OCI-LY7 (cell line): ENCODE measurements at regions not wholly inside any gene's neighbourhood (a gene's known extent, or its start where the extent isn't known, plus 50 kb on each side); places are given as distances from the start of the nearest gene placed in this dataset.

Experiments
- BruUV-seq: library from RNA; stranded (reverse); fragments of 400-500 nt; replicated peaks from 2 replicates; lab custom pipeline; 2021; lab: Mats Ljungman, UMichigan
- CTCF ChIA-PET: fragments of 300-600 bp; sonication (Branson Sonifier 250); formaldehyde crosslinking; loops from one replicate; lab custom pipeline; 2022; ENCODE audit warnings: antibody characterized with exemption; ENCODE audit not compliant: unreplicated experiment; lab: Charles Lee
- POLR2A ChIA-PET: fragments of 300-600 bp; sonication (Branson Sonifier 250); formaldehyde crosslinking; loops from one replicate; lab custom pipeline; 2022; ENCODE audit warnings: antibody characterized with exemption; lab: Charles Lee
- DNase-seq: peaks from one replicate; pipeline ENCODE4 v3.0.0-alpha.2; 2015; ENCODE audit warnings: low spot score
- H2AFZ ChIP-seq: fragments of 200-600 bp; sonication (generic), shearing (Covaris generic); 2 replicates; pipeline ENCODE4 v1.6.1; 2014; ENCODE audit warnings: mild to moderate bottlenecking, antibody characterized with exemption, low read length, moderate library complexity
- H3K27ac ChIP-seq: fragments of 200-600 bp; sonication (generic); 2 replicates; pipeline ENCODE4 v1.5.1; 2014; ENCODE audit warnings: mixed run types, low read depth, mild to moderate bottlenecking, moderate library complexity, low read length, inconsistent platforms; ENCODE audit not compliant: poor library complexity, severe bottlenecking
- H3K36me3 ChIP-seq: fragments of 200-600 bp; sonication (generic); 2 replicates; pipeline ENCODE4 v1.6.1; 2014; ENCODE audit warnings: mild to moderate bottlenecking, antibody characterized with exemption, low read length, moderate library complexity, mixed read lengths; ENCODE audit not compliant: insufficient read depth
- H3K4me1 ChIP-seq: fragments of 200-600 bp; sonication (generic); 2 replicates; pipeline ENCODE4 v1.5.1; 2014; ENCODE audit warnings: mild to moderate bottlenecking, low read length; ENCODE audit not compliant: insufficient read depth, poor library complexity, severe bottlenecking
- H3K4me2 ChIP-seq: fragments of 200-600 bp; sonication (generic); 2 replicates; pipeline ENCODE4 v1.6.1; 2014; ENCODE audit warnings: mild to moderate bottlenecking, low read length
- H3K4me3 ChIP-seq: fragments of 200-600 bp; sonication (generic); 2 replicates; pipeline ENCODE4 v1.5.1; 2014; ENCODE audit warnings: mild to moderate bottlenecking, low read depth, low read length; ENCODE audit not compliant: poor library complexity, severe bottlenecking
- H3K79me2 ChIP-seq: fragments of 200-600 bp; sonication (generic); 2 replicates; pipeline ENCODE4 v1.6.1; 2016; ENCODE audit warnings: low read depth, mild to moderate bottlenecking, low read length, moderate library complexity, mixed read lengths; ENCODE audit not compliant: insufficient read depth
- H3K9me2 ChIP-seq: fragments of 200-600 bp; sonication (generic); 2 replicates; pipeline ENCODE4 v1.6.1; 2016; ENCODE audit warnings: mild to moderate bottlenecking, low read length, mixed read lengths; ENCODE audit not compliant: insufficient read depth
- H3K9me3 ChIP-seq: fragments of 200-600 bp; sonication (generic); 2 replicates; pipeline ENCODE4 v1.6.1; 2014; ENCODE audit warnings: mild to moderate bottlenecking, mixed run types, low read length, mixed read lengths
- H4K20me1 ChIP-seq: fragments of 200-600 bp; sonication (generic); 2 replicates; pipeline ENCODE4 v1.6.1; 2014; ENCODE audit warnings: mild to moderate bottlenecking, antibody characterized with exemption, low read length, moderate library complexity, mixed read lengths; ENCODE audit not compliant: insufficient read depth
- EZH2phosphoT487 ChIP-seq: fragments of 200-600 bp; sonication (generic); IDR thresholded peaks from 2 replicates; pipeline ENCODE4 v1.6.1; 2018; ENCODE audit warnings: low read depth, borderline replicate concordance, mild to moderate bottlenecking, mixed run types, antibody characterized with exemption, low read length, moderate library complexity, mixed read lengths
- intact Hi-C: fragments of 100-400 bp; cut with micrococcal nuclease; formaldehyde crosslinking; loops from one replicate; pipeline ENCODE4 v1.10.0; 2022; ENCODE audit not compliant: unreplicated experiment
- TF ChIP-seq, protein P1 (sequence below): fragments of 200-600 bp; sonication (generic); conservative IDR thresholded peaks from 2 replicates; pipeline ENCODE4 v1.5.1; 2014; ENCODE audit warnings: mild to moderate bottlenecking, antibody characterized with exemption, low read length, moderate library complexity, mixed read lengths

DNA sequence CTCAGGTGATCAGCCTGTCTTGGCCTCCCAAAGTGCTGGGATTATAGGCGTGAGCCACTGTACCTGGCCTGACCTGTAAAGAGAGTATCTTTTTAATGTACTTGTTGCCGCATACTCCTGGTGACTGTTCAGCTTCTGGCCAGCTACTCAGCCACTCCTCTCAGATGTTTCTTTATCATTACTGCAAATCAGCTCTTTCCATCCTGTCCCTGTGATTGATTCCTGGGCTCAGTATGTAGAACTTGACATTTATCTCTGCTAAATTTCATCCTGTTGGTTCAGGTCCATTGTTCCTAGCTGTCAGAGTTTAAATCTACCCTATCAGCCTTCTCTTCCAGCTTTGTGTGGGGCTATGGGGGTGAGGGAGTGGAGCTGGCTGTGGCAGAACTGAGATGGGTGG, 211.5 kb upstream of the ASIC2 start:
- Histone ChIP-seq H3K36me3 (no peaks in the 10 kb centered on the region), H3K79me2 (no peaks in the 10 kb centered on the region), H3K27ac (no peak overlapping the region), H3K9me3 (no peaks in the 10 kb centered on the region), H4K20me1 (no peaks in the 10 kb centered on the region), H3K4me1 (no peaks in the 10 kb centered on the region), H3K4me2 (no peak overlapping the region), H3K9me2 (no peaks in the 10 kb centered on the region), H2AFZ (no peak overlapping the region), H3K4me3 (no peak overlapping the region)
- no peak for DNase-seq
- TF ChIP-seq EZH2phosphoT487, result no peak
- TF ChIP-seq, protein P1, sequence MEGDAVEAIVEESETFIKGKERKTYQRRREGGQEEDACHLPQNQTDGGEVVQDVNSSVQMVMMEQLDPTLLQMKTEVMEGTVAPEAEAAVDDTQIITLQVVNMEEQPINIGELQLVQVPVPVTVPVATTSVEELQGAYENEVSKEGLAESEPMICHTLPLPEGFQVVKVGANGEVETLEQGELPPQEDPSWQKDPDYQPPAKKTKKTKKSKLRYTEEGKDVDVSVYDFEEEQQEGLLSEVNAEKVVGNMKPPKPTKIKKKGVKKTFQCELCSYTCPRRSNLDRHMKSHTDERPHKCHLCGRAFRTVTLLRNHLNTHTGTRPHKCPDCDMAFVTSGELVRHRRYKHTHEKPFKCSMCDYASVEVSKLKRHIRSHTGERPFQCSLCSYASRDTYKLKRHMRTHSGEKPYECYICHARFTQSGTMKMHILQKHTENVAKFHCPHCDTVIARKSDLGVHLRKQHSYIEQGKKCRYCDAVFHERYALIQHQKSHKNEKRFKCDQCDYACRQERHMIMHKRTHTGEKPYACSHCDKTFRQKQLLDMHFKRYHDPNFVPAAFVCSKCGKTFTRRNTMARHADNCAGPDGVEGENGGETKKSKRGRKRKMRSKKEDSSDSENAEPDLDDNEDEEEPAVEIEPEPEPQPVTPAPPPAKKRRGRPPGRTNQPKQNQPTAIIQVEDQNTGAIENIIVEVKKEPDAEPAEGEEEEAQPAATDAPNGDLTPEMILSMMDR, result no peak
- intact Hi-C loops, result no loop called here
- no TSS peak for BruUV-seq
- CTCF ChIA-PET, result no interaction called here
- POLR2A ChIA-PET, result no interaction called here

DNA sequence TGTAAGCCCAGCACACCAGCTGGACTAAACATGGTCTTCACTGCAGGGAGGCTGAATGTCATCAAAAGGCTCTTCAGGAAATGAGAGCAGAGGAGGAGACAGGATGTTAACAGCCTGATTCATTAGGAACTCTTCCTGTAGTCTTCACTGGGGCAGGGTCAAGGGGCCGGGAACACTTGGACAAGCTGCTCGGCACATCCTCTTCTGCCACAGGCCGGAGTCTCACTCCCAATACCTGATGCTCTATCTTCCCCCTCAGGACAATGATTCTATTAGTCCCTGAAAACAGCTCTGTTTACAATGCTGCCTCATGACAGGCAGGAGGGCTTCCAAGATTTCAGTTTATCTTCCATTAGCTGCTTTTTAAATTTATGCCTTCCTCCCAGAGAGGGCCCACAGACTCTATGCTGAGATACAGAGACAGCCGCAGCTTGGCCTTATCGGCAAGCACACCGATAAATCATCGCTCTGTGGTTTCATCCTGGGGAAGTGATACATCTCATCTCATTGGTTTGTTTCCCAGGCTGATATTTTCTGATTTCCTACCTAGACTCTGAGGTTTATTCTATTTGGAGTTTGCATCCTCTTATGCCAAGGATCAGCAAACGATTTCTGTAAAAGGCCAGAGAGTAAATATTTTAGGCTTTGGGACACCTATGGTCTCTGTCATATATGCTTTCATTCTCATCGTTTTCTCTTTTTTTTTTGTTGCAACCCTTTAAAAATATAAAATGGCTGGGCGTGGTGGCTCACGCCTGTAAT, 214.0 kb upstream of the ASIC2 start:
- no peaks in the 10 kb centered on the region for H3K79me2 ChIP-seq
- no peak overlapping the region for H3K4me2 ChIP-seq
- no TSS peak for BruUV-seq
- H3K9me3 ChIP-seq, result no peaks in the 10 kb centered on the region
- intact Hi-C loops, result no loop called here
- CTCF ChIA-PET, result no interaction called here
- H2AFZ ChIP-seq, result no peak overlapping the region
- H3K4me3 ChIP-seq, result no peak overlapping the region
- H3K9me2 ChIP-seq, result no peaks in the 10 kb centered on the region
- H3K36me3 ChIP-seq, result no peaks in the 10 kb centered on the region
- H4K20me1 ChIP-seq, result no peaks in the 10 kb centered on the region
- no peak for DNase-seq
- no peak overlapping the region for H3K27ac ChIP-seq
- H3K4me1 ChIP-seq, result no peaks in the 10 kb centered on the region
- no peak for TF ChIP-seq EZH2phosphoT487
- TF ChIP-seq, protein P1, result no peak
- POLR2A ChIA-PET, result interaction anchor here (0.6 kb wide), 1 partner anchor 11 kb away, joined by 3 read pairs; no protein-coding TSS in a partner anchor

DNA sequence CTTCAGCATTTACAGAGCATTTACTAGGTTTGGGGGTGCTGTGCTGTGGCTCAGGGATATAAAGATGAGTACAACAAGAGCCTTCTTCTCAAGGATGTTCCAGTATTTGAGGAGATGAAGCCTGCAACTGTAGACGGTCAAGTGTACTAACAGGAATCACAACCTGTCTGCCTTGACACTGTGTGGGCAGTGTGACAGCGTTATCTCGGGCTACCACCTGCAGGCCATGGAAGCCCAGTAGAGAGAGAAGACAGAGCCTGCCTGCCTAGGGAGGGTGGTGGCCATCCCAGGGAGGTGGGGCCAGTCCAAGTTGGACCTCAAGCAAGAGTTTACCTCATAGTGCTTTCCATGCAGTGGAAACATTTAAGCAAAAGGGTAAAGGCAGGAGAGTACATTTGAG, 215.1 kb upstream of the ASIC2 start:
- H3K9me3 ChIP-seq, result no peaks in the 10 kb centered on the region
- DNase-seq, result no peak
- no peak overlapping the region for H3K4me2 ChIP-seq
- H3K4me3 ChIP-seq, result no peak overlapping the region
- no peak overlapping the region for H2AFZ ChIP-seq
- H3K9me2 ChIP-seq, result no peaks in the 10 kb centered on the region
- ChIA-PET POLR2A (no interaction called here), CTCF (no interaction called here)
- H3K27ac ChIP-seq, result no peak overlapping the region
- no peaks in the 10 kb centered on the region for H3K4me1 ChIP-seq
- TF ChIP-seq EZH2phosphoT487, result no peak
- TF ChIP-seq, protein P1, result no peak
- BruUV-seq, result no TSS peak
- H3K79me2 ChIP-seq, result no peaks in the 10 kb centered on the region
- H3K36me3 ChIP-seq, result no peaks in the 10 kb centered on the region
- H4K20me1 ChIP-seq, result no peaks in the 10 kb centered on the region
- intact Hi-C loops, result no loop called here
